ENCODE measurements at regions not wholly inside any gene's neighbourhood (a gene's known extent, or its start where the extent isn't known, plus 50 kb on each side); places are given as distances from the start of the nearest gene placed in this dataset.

DNA sequence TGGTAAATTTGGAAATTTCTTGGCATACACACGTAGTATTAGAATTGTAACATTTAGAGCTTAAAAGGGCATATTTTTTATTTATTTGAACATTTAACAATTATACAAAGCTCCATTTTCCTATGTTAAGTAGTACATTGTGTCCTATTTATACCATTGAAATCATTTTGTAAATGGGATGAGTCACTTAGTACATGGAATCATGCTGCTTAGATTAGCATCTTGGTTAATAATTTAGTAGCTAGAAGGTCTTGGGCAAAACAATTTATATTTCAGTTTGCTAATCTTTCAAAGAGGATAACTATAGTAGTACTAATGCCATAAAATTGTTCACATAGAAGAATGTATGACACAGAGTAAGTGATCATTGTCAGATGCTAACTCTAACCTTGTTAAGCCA, 450.1 kb upstream of the LUZP2 start:
- TF ChIP-seq, protein P1, sequence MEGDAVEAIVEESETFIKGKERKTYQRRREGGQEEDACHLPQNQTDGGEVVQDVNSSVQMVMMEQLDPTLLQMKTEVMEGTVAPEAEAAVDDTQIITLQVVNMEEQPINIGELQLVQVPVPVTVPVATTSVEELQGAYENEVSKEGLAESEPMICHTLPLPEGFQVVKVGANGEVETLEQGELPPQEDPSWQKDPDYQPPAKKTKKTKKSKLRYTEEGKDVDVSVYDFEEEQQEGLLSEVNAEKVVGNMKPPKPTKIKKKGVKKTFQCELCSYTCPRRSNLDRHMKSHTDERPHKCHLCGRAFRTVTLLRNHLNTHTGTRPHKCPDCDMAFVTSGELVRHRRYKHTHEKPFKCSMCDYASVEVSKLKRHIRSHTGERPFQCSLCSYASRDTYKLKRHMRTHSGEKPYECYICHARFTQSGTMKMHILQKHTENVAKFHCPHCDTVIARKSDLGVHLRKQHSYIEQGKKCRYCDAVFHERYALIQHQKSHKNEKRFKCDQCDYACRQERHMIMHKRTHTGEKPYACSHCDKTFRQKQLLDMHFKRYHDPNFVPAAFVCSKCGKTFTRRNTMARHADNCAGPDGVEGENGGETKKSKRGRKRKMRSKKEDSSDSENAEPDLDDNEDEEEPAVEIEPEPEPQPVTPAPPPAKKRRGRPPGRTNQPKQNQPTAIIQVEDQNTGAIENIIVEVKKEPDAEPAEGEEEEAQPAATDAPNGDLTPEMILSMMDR (IDR thresholded peaks at IDR 0.05; ENCODE audit: insufficient read depth, low read length), result no peak
- no peak overlapping the region for H3K4me3 ChIP-seq (ENCODE audit: low read depth, low read length)
- no peak for DNase-seq (ENCODE audit: low read depth)

- DNase-seq (ENCODE audit: low read depth), result no peak
- no peak overlapping the region for H3K4me3 ChIP-seq (ENCODE audit: low read depth, low read length)
- TF ChIP-seq, protein P1 (IDR thresholded peaks at IDR 0.05; ENCODE audit: insufficient read depth, low read length), result no peak
These were observed 440.8 kb upstream of the LUZP2 start for GRCh38 chr11:24056051-24056450.

DNA sequence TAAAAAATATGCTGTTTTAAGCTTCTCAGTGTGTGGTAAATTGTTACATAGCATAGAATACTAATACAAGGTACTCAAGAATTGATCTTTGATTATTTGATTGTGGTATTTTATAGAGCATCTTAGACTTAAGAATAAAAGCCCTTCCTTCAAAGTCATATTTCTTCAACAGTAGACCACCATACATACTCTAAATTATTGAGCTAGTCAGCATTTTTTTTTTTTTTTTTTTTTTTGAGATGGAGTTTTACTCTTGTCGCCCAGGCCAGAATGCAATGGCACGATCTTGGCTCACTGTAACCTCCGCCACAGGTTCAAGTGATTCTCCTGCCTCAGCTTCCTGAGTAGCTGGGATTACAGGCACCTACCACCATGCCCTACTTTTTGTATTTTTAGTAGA, 436.7 kb upstream of the LUZP2 start:
- no peak for DNase-seq (ENCODE audit: low read depth)
- TF ChIP-seq, protein P1 (IDR thresholded peaks at IDR 0.05; ENCODE audit: insufficient read depth, low read length), result no peak
- H3K4me3 ChIP-seq (ENCODE audit: low read depth, low read length), result no peak overlapping the region

DNA sequence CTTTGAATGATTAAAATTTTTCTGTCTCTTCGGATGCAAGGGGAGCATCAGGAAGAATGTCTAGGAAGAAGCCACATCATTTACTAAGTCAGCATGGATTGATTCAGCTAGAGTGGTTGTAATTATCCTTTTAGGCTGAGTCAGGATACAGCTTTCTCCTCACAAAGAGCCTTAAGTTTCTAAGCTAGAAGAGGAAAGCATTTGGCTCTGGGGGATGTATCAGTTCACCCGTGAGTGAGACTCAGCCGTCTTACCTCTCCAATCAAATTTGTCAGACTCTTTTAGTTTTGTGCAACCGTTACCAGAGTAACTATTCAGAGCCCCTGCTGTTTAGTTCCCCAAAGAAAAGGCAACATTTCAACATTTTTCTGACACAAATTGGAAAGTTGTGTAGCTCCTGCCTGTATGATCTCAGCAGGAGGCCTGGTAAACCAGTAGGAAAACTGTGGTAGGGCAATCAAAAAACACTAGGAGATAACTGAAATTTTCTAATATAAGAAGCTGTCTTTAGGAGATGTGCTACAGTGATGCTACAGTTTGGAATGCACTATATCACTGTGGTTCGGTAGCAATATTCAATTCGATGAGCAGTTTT, 432.4 kb upstream of the LUZP2 start:
- TF ChIP-seq, protein P1 (IDR thresholded peaks at IDR 0.05; ENCODE audit: insufficient read depth, low read length), result no peak
- DNase-seq (ENCODE audit: low read depth), result no peak
- no peak overlapping the region for H3K4me3 ChIP-seq (ENCODE audit: low read depth, low read length)

DNA sequence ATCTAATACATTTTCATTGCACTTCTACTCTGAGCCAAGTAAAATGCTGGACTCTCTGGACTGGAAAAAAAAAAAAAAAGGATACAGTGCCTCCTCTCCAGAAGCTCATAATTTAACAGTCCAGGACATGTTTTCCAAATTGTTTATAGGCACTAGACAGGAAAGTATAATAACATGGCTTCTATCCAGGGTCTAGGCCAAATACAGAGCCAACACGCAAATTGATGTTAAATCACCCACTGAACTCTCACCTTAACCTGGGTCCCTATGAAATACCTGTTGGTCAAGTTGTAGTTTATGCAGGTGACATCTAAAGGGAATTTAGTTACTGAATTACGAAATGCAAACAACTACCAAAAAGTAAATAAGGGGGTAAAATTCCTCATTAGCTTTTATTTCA, 428.7 kb upstream of the LUZP2 start:
- H3K4me3 ChIP-seq (ENCODE audit: low read depth, low read length), result no peak overlapping the region
- TF ChIP-seq, protein P1 (IDR thresholded peaks at IDR 0.05; ENCODE audit: insufficient read depth, low read length), result no peak
- DNase-seq (ENCODE audit: low read depth), result no peak

DNA sequence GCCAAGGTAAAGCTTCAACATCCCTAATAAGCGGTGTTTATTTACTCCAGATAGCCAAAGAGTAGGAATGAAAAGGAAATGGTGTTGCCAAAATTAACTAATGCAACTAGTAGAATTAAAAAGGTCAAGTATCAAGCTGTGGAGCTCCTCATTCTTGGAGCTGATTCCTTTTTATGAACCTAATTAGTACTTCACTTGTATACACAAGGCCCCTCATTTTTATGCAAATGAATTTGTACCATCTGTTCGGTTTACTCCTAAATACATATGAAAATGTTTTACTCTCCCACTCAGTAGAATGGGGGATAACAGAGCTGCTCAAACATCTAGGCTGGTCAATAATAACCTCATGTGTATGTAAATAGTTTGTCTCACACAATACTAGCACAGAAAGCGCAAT, 426.4 kb upstream of the LUZP2 start:
- H3K4me3 ChIP-seq (ENCODE audit: low read depth, low read length), result no peak overlapping the region
- no peak for DNase-seq (ENCODE audit: low read depth)
- TF ChIP-seq, protein P1 (IDR thresholded peaks at IDR 0.05; ENCODE audit: insufficient read depth, low read length), result no peak

GRCh38 chr11:24078018-24078417, 418.8 kb upstream of the LUZP2 start:
- no peak for DNase-seq (ENCODE audit: low read depth)
- H3K4me3 ChIP-seq (ENCODE audit: low read depth, low read length), result no peak overlapping the region
- TF ChIP-seq, protein P1 (IDR thresholded peaks at IDR 0.05; ENCODE audit: insufficient read depth, low read length), result no peak

Measured in fibroblast of the aortic adventitia (primary cell).